ENCODE measurements at regions not wholly inside any gene's neighbourhood (a gene's known extent, or its start where the extent isn't known, plus 50 kb on each side); places are given as distances from the start of the nearest gene placed in this dataset.

- H3K9me3 Mint-ChIP-seq: no peaks in the 10 kb centered on the region
- no peak overlapping the region for H3K27ac Mint-ChIP-seq
- no peaks in the 10 kb centered on the region for H3K36me3 Mint-ChIP-seq
- DNase-seq (ENCODE audit: low spot score in 2 of 2) (no peak), ATAC-seq (no peak)
These were observed 718.3 kb downstream of the EPM2A start for GRCh38 chr6:145017051-145017450.

- ATAC-seq: peak in 1 of 2 donors; percentile 51
- H3K27ac Mint-ChIP-seq: no peak overlapping the region
- no peak for DNase-seq (ENCODE audit: low spot score in 2 of 2)
These were observed 717.8 kb downstream of the EPM2A start for GRCh38 chr6:145017516-145017915.

GRCh38 chr6:145018027-145018426 is 717.3 kb downstream of the EPM2A start:
- H3K27ac Mint-ChIP-seq: no peak overlapping the region

More at GRCh38 chr6:145017516-145017915, 717.8 kb downstream of the EPM2A start:
- no peaks in the 10 kb centered on the region for H3K9me3 Mint-ChIP-seq
- H3K36me3 Mint-ChIP-seq: no peaks in the 10 kb centered on the region

GRCh38 chr6:145020114-145020513 is 715.2 kb downstream of the EPM2A start:
- Mint-ChIP-seq H3K9me3 (no peaks in the 10 kb centered on the region), H3K36me3 (no peaks in the 10 kb centered on the region), H3K27ac (no peak overlapping the region)
- ATAC-seq (no peak), DNase-seq (ENCODE audit: low spot score in 2 of 2) (no peak)

More at GRCh38 chr6:145018027-145018426, 717.3 kb downstream of the EPM2A start:
- Mint-ChIP-seq H3K9me3 (no peaks in the 10 kb centered on the region), H3K36me3 (no peaks in the 10 kb centered on the region)
- no peak for ATAC-seq
- no peak for DNase-seq (ENCODE audit: low spot score in 2 of 2)

GRCh38 chr6:145020543-145020942 is 714.8 kb downstream of the EPM2A start:
- Mint-ChIP-seq H3K36me3 (no peaks in the 10 kb centered on the region), H3K27ac (no peak overlapping the region), H3K9me3 (no peaks in the 10 kb centered on the region)
- DNase-seq (ENCODE audit: low spot score in 2 of 2) (no peak), ATAC-seq (no peak)

GRCh38 chr6:145022199-145022796 is 713.0 kb downstream of the EPM2A start:
- H3K9me3 Mint-ChIP-seq: no peaks in the 10 kb centered on the region
- H3K27ac Mint-ChIP-seq: no peak overlapping the region
- peak in 1 of 2 donors; percentile 22 for ATAC-seq
- no peaks in the 10 kb centered on the region for H3K36me3 Mint-ChIP-seq
- no peak for DNase-seq (ENCODE audit: low spot score in 2 of 2)

GRCh38 chr6:145023116-145023726 is 712.1 kb downstream of the EPM2A start:
- H3K36me3 Mint-ChIP-seq: no peaks in the 10 kb centered on the region
- no peak overlapping the region for H3K27ac Mint-ChIP-seq
- no peaks in the 10 kb centered on the region for H3K9me3 Mint-ChIP-seq
- DNase-seq (ENCODE audit: low spot score in 2 of 2) (no peak), ATAC-seq (no peak)

GRCh38 chr6:145025488-145025887 is 709.8 kb downstream of the EPM2A start:
- no peak for ATAC-seq
- no peaks in the 10 kb centered on the region for H3K36me3 Mint-ChIP-seq
- no peaks in the 10 kb centered on the region for H3K9me3 Mint-ChIP-seq
- H3K27ac Mint-ChIP-seq: no peak overlapping the region
- DNase-seq (ENCODE audit: low spot score in 2 of 2): no peak

GRCh38 chr6:145026267-145026679 is 709.0 kb downstream of the EPM2A start:
- no peak overlapping the region for H3K27ac Mint-ChIP-seq
- no peaks in the 10 kb centered on the region for H3K9me3 Mint-ChIP-seq
- H3K36me3 Mint-ChIP-seq: no peaks in the 10 kb centered on the region
- DNase-seq (ENCODE audit: low spot score in 2 of 2): no peak
- ATAC-seq: no peak

GRCh38 chr6:145028144-145028818 is 707.0 kb downstream of the EPM2A start:
- ATAC-seq (peak; percentile 39 to 70), DNase-seq (ENCODE audit: low spot score in 2 of 2) (no peak)
- no peaks in the 10 kb centered on the region for H3K36me3 Mint-ChIP-seq
- no peak overlapping the region for H3K27ac Mint-ChIP-seq
- no peaks in the 10 kb centered on the region for H3K9me3 Mint-ChIP-seq

GRCh38 chr6:145031001-145031400 is 704.3 kb downstream of the EPM2A start:
- no peaks in the 10 kb centered on the region for H3K9me3 Mint-ChIP-seq
- ATAC-seq (no peak), DNase-seq (ENCODE audit: low spot score in 2 of 2) (no peak)
- no peaks in the 10 kb centered on the region for H3K36me3 Mint-ChIP-seq
- no peak overlapping the region for H3K27ac Mint-ChIP-seq

- Mint-ChIP-seq H3K27ac (no peak overlapping the region), H3K36me3 (no peaks in the 10 kb centered on the region), H3K9me3 (no peaks in the 10 kb centered on the region)
- ATAC-seq (no peak), DNase-seq (ENCODE audit: low spot score in 2 of 2) (no peak)
These were observed 703.4 kb downstream of the EPM2A start for GRCh38 chr6:145031962-145032361.

GRCh38 chr6:145032562-145033145 is 702.7 kb downstream of the EPM2A start:
- Mint-ChIP-seq H3K27ac (no peak overlapping the region), H3K36me3 (no peaks in the 10 kb centered on the region), H3K9me3 (no peaks in the 10 kb centered on the region)
- ATAC-seq (no peak), DNase-seq (ENCODE audit: low spot score in 2 of 2) (no peak)

GRCh38 chr6:145034664-145035063 is 700.7 kb downstream of the EPM2A start:
- Mint-ChIP-seq H3K27ac (no peak overlapping the region), H3K36me3 (no peaks in the 10 kb centered on the region), H3K9me3 (no peaks in the 10 kb centered on the region)
- DNase-seq (ENCODE audit: low spot score in 2 of 2) (no peak), ATAC-seq (no peak)

GRCh38 chr6:145036236-145036635 is 699.1 kb downstream of the EPM2A start:
- DNase-seq (ENCODE audit: low spot score in 2 of 2) (no peak), ATAC-seq (no peak)
- no peak overlapping the region for H3K27ac Mint-ChIP-seq
- no peaks in the 10 kb centered on the region for H3K9me3 Mint-ChIP-seq
- no peaks in the 10 kb centered on the region for H3K36me3 Mint-ChIP-seq

GRCh38 chr6:145036848-145037567 is 698.3 kb downstream of the EPM2A start:
- no peaks in the 10 kb centered on the region for H3K36me3 Mint-ChIP-seq
- ATAC-seq (no peak), DNase-seq (ENCODE audit: low spot score in 2 of 2) (no peak)
- H3K9me3 Mint-ChIP-seq: no peaks in the 10 kb centered on the region
- no peak overlapping the region for H3K27ac Mint-ChIP-seq

GRCh38 chr6:145042559-145042958 is 692.8 kb downstream of the EPM2A start:
- no peaks in the 10 kb centered on the region for H3K36me3 Mint-ChIP-seq
- ATAC-seq (no peak), DNase-seq (ENCODE audit: low spot score in 2 of 2) (no peak)
- no peak overlapping the region for H3K27ac Mint-ChIP-seq
- H3K9me3 Mint-ChIP-seq: no peaks in the 10 kb centered on the region

Measured in activated naive CD4-positive, alpha-beta T cell treated with anti-CD3 and anti-CD28 coated beads, Interleukin-2, amount 50 U/mL, for 72 hours (primary cell).